OCI-LY1 (cell line): ENCODE measurements at regions not wholly inside any gene's neighbourhood (a gene's known extent, or its start where the extent isn't known, plus 50 kb on each side); places are given as distances from the start of the nearest gene placed in this dataset.

ENCODE experiments used
- H2AFZ ChIP-seq: fragments of 200-600 bp; sonication (generic), shearing (Covaris generic); 2 replicates; pipeline ENCODE4 v1.6.0; 2014; ENCODE audit warnings: antibody characterized with exemption, mild to moderate bottlenecking, low read length
- H3F3A ChIP-seq: fragments of 200-600 bp; sonication (generic), shearing (Covaris generic); 2 replicates; pipeline ENCODE4 v1.6.0; 2014; ENCODE audit warnings: mild to moderate bottlenecking, antibody characterized with exemption, low read length, moderate library complexity; ENCODE audit not compliant: insufficient read depth
- H3K27ac ChIP-seq: fragments of 200-600 bp; sonication (generic); 2 replicates; pipeline ENCODE4 v1.5.1; 2014; ENCODE audit warnings: low read length, mixed run types, mild to moderate bottlenecking, low read depth; ENCODE audit not compliant: poor library complexity, severe bottlenecking
- H3K27me3 ChIP-seq: fragments of 200-600 bp; sonication (generic); 2 replicates; pipeline ENCODE4 v1.6.0; 2014; ENCODE audit warnings: antibody characterized with exemption, mild to moderate bottlenecking, low read length, moderate library complexity; ENCODE audit not compliant: insufficient read depth
- H3K36me3 ChIP-seq: fragments of 200-600 bp; sonication (generic); 2 replicates; pipeline ENCODE4 v1.6.1; 2014; ENCODE audit warnings: mild to moderate bottlenecking, antibody characterized with exemption, low read length, moderate library complexity, mixed read lengths; ENCODE audit not compliant: insufficient read depth
- H3K4me1 ChIP-seq: fragments of 200-600 bp; sonication (generic); 2 replicates; pipeline ENCODE4 v1.5.1; 2014; ENCODE audit warnings: mild to moderate bottlenecking, low read length, moderate library complexity; ENCODE audit not compliant: insufficient read depth, severe bottlenecking
- H3K4me2 ChIP-seq: fragments of 200-600 bp; sonication (generic), shearing (Covaris generic); 2 replicates; pipeline ENCODE4 v1.6.1; 2014; ENCODE audit warnings: low read length
- H3K4me3 ChIP-seq: fragments of 200-600 bp; sonication (generic); 2 replicates; pipeline ENCODE4 v1.5.1; 2014; ENCODE audit warnings: low read length, low read depth, mild to moderate bottlenecking, mixed read lengths; ENCODE audit not compliant: poor library complexity, severe bottlenecking
- H3K79me2 ChIP-seq: fragments of 200-600 bp; shearing (Covaris generic); 2 replicates; pipeline ENCODE4 v1.6.1; 2016; ENCODE audit warnings: mixed run types, low read length, mixed read lengths; ENCODE audit not compliant: insufficient read depth
- H3K9ac ChIP-seq: fragments of 200-600 bp; sonication (generic), shearing (Covaris generic); 2 replicates; pipeline ENCODE4 v1.6.1; 2014; ENCODE audit warnings: mild to moderate bottlenecking, low read length, mixed read lengths
- H3K9me2 ChIP-seq: fragments of 200-600 bp; sonication (generic), shearing (Covaris generic); 2 replicates; pipeline ENCODE4 v1.6.1; 2014; ENCODE audit warnings: low read depth, mild to moderate bottlenecking, low read length, mixed read lengths
- H3K9me3 ChIP-seq: fragments of 200-600 bp; shearing (Covaris generic); 2 replicates; pipeline ENCODE4 v1.6.1; 2014; ENCODE audit warnings: low read length, mixed read lengths
- H4K20me1 ChIP-seq: fragments of 200-600 bp; sonication (generic), shearing (Covaris generic); 2 replicates; pipeline ENCODE4 v1.6.0; 2016; ENCODE audit warnings: mild to moderate bottlenecking, low read length; ENCODE audit not compliant: insufficient read depth
- CTCF ChIP-seq: fragments of 200-600 bp; sonication (generic), shearing (Covaris generic); IDR thresholded peaks from 2 replicates; pipeline ENCODE4 v1.5.1; 2017; ENCODE audit warnings: mild to moderate bottlenecking, antibody characterized with exemption, low read length, moderate library complexity, mixed read lengths
- EZH2 ChIP-seq: fragments of 200-600 bp; sonication (generic), shearing (Covaris generic); IDR thresholded peaks from 2 replicates; pipeline ENCODE4 v1.8.0; 2017; ENCODE audit warnings: borderline replicate concordance, mixed run types, mild to moderate bottlenecking, antibody characterized with exemption, low read length, moderate library complexity, mixed read lengths

GRCh38 chr2:195181059-195181705 lies 475.8 kb upstream of the SLC39A10 start:
- no peaks in the 10 kb centered on the region for H3K27me3 ChIP-seq
- H3K9ac ChIP-seq = no peak overlapping the region
- TF ChIP-seq CTCF (no peak), EZH2 (no peak)
- no peak overlapping the region for H2AFZ ChIP-seq
- H3K4me3 ChIP-seq = no peak overlapping the region
- H3K9me3 ChIP-seq = no peaks in the 10 kb centered on the region
- no peaks in the 10 kb centered on the region for H4K20me1 ChIP-seq
- H3K4me1 ChIP-seq = no peaks in the 10 kb centered on the region
- no peaks in the 10 kb centered on the region for H3K36me3 ChIP-seq
- no peaks in the 10 kb centered on the region for H3F3A ChIP-seq
- H3K4me2 ChIP-seq = no peak overlapping the region
- H3K79me2 ChIP-seq = no peaks in the 10 kb centered on the region
- no peaks in the 10 kb centered on the region for H3K9me2 ChIP-seq
- H3K27ac ChIP-seq = no peak overlapping the region

GRCh38 chr2:195168369-195168768 lies 488.7 kb upstream of the SLC39A10 start:
- Histone ChIP-seq H3K36me3 (no peaks in the 10 kb centered on the region), H3K27ac (no peak overlapping the region), H3K27me3 (no peaks in the 10 kb centered on the region), H3K9ac (no peak overlapping the region), H4K20me1 (no peaks in the 10 kb centered on the region), H3K79me2 (no peaks in the 10 kb centered on the region), H3K9me2 (no peaks in the 10 kb centered on the region), H3K4me2 (no peak overlapping the region), H3F3A (no peaks in the 10 kb centered on the region), H3K4me1 (no peaks in the 10 kb centered on the region), H3K9me3 (no peaks in the 10 kb centered on the region), H3K4me3 (no peak overlapping the region), H2AFZ (no peak overlapping the region)
- no peak for TF ChIP-seq EZH2

GRCh38 chr2:195164930-195165329 lies 492.1 kb upstream of the SLC39A10 start:
- no peaks in the 10 kb centered on the region for H3K79me2 ChIP-seq
- H3K4me1 ChIP-seq = no peaks in the 10 kb centered on the region
- TF ChIP-seq EZH2 (no peak), CTCF (no peak)
- H3K36me3 ChIP-seq = no peaks in the 10 kb centered on the region
- no peak overlapping the region for H3K4me2 ChIP-seq
- H3K9me2 ChIP-seq = no peaks in the 10 kb centered on the region
- H3K4me3 ChIP-seq = no peak overlapping the region
- H3K27me3 ChIP-seq = no peaks in the 10 kb centered on the region
- H2AFZ ChIP-seq = no peak overlapping the region
- no peaks in the 10 kb centered on the region for H4K20me1 ChIP-seq
- H3K9me3 ChIP-seq = no peaks in the 10 kb centered on the region
- no peaks in the 10 kb centered on the region for H3F3A ChIP-seq
- H3K9ac ChIP-seq = no peak overlapping the region
- H3K27ac ChIP-seq = no peak overlapping the region

- Histone ChIP-seq H3K9ac (no peak overlapping the region), H4K20me1 (no peaks in the 10 kb centered on the region), H3K4me1 (no peaks in the 10 kb centered on the region), H3K36me3 (no peaks in the 10 kb centered on the region), H3K9me3 (no peaks in the 10 kb centered on the region), H3K4me2 (no peak overlapping the region), H3K27ac (no peak overlapping the region), H3F3A (no peaks in the 10 kb centered on the region), H3K79me2 (no peaks in the 10 kb centered on the region), H3K9me2 (no peaks in the 10 kb centered on the region), H3K27me3 (no peaks in the 10 kb centered on the region), H2AFZ (no peak overlapping the region), H3K4me3 (no peak overlapping the region)
- TF ChIP-seq EZH2 = no peak
- no peak for TF ChIP-seq CTCF
Measured at GRCh38 chr2:195162918-195163317, 494.1 kb upstream of the SLC39A10 start.
